NCI-H2171 (cell line): ENCODE measurements at regions not wholly inside any gene's neighbourhood (a gene's known extent, or its start where the extent isn't known, plus 50 kb on each side); places are given as distances from the start of the nearest gene placed in this dataset.

Source experiments
- DNase-seq: peaks from one replicate; lab custom pipeline; 2025; lab: John Stamatoyannopoulos, UW

GRCh38 chrX:9087271-9088040 lies 53.5 kb upstream of the FAM9B start:
- no peak for DNase-seq

GRCh38 chrX:9088896-9089295 lies 55.0 kb upstream of the FAM9B start:
- no peak for DNase-seq

- DNase-seq = no peak
Measured at GRCh38 chrX:9090766-9091165, 56.8 kb upstream of the FAM9B start.

- DNase-seq = no peak
Measured at GRCh38 chrX:9091258-9091657, 57.3 kb upstream of the FAM9B start.

GRCh38 chrX:9102956-9103355 lies 69.0 kb upstream of the FAM9B start:
- DNase-seq = no peak

GRCh38 chrX:9108054-9108453 lies 74.1 kb upstream of the FAM9B start:
- no peak for DNase-seq

- no peak for DNase-seq
Measured at GRCh38 chrX:9110808-9111207, 76.9 kb upstream of the FAM9B start.

GRCh38 chrX:9114245-9114644 lies 80.3 kb upstream of the FAM9B start:
- no peak for DNase-seq

GRCh38 chrX:9117851-9118250 lies 83.9 kb upstream of the FAM9B start:
- no peak for DNase-seq

GRCh38 chrX:9122519-9123245 lies 88.8 kb upstream of the FAM9B start:
- no peak for DNase-seq

GRCh38 chrX:9127986-9128385 lies 94.1 kb upstream of the FAM9B start:
- DNase-seq = no peak

GRCh38 chrX:9130031-9130430 lies 96.1 kb upstream of the FAM9B start:
- DNase-seq = no peak

GRCh38 chrX:9131066-9131465 lies 97.1 kb upstream of the FAM9B start:
- no peak for DNase-seq

GRCh38 chrX:9132036-9132638 lies 98.2 kb upstream of the FAM9B start:
- DNase-seq = no peak

GRCh38 chrX:9133426-9133825 lies 99.5 kb upstream of the FAM9B start:
- no peak for DNase-seq

GRCh38 chrX:9134366-9134765 lies 100.4 kb upstream of the FAM9B start:
- no peak for DNase-seq

GRCh38 chrX:9135901-9136510 lies 102.1 kb upstream of the FAM9B start:
- no peak for DNase-seq

- DNase-seq = no peak
Measured at GRCh38 chrX:9137152-9137551, 103.2 kb upstream of the FAM9B start.

GRCh38 chrX:9141496-9141895 lies 107.6 kb upstream of the FAM9B start:
- DNase-seq = no peak

GRCh38 chrX:9144701-9145241 lies 110.8 kb upstream of the FAM9B start:
- no peak for DNase-seq

GRCh38 chrX:9146657-9147056 lies 112.7 kb upstream of the FAM9B start:
- no peak for DNase-seq

GRCh38 chrX:9147086-9147485 lies 113.2 kb upstream of the FAM9B start:
- no peak for DNase-seq

- DNase-seq = no peak
Measured at GRCh38 chrX:9147726-9148125, 113.8 kb upstream of the FAM9B start.
